Uterus (tissue), 2 donors: ENCODE measurements at regions not wholly inside any gene's neighbourhood (a gene's known extent, or its start where the extent isn't known, plus 50 kb on each side); places are given as distances from the start of the nearest gene placed in this dataset.

Source experiments
- CTCF ChIP-seq, 4 experiments: fragments of 200-600 bp in 2 of 4; fragments of 450-650 bp in 2 of 4; sonication (generic) in 2 of 4; IDR thresholded peaks; one replicate each; pipeline ENCODE4 v1.5.1; 2016 to 2019; ENCODE audit warnings: antibody characterized with exemption in 4 of 4, mild to moderate bottlenecking in 2 of 4, moderate library complexity in 1 of 4
- POLR2A ChIP-seq, 2 donors: fragments of 450-650 bp; IDR thresholded peaks; one replicate each; pipeline ENCODE4 v1.6.1; 2016; ENCODE audit warnings: antibody characterized with exemption in 2 of 2, mild to moderate bottlenecking in 1 of 2, moderate library complexity in 1 of 2

GRCh38 chr11:29183301-29183700 is 833.5 kb downstream of the KCNA4 start:
- no peak for TF ChIP-seq CTCF (IDR thresholded peaks at IDR 0.05)
- TF ChIP-seq POLR2A (IDR thresholded peaks at IDR 0.05): no peak
